ENCODE measurements at regions not wholly inside any gene's neighbourhood (a gene's known extent, or its start where the extent isn't known, plus 50 kb on each side); places are given as distances from the start of the nearest gene placed in this dataset.

DNA sequence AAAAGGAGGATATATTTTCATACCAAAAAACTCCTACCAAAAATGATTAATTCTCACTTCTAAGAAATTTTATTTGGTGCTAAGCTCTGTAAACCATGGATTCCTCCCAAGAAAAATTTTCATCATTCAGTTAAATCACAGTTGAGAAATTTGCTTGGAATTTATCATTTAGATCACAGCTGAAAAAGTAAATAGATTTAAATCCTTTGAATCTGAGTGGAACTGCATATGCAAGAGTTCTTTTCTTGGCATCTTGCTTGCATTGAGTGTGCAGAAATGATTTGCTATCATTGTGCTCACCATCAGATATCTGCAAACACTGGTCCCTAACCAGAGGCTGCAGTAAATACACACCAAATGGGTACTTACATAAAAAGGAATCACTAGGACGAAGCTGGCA, 836.1 kb upstream of the CDH6 start:
- TF ChIP-seq, protein P1, sequence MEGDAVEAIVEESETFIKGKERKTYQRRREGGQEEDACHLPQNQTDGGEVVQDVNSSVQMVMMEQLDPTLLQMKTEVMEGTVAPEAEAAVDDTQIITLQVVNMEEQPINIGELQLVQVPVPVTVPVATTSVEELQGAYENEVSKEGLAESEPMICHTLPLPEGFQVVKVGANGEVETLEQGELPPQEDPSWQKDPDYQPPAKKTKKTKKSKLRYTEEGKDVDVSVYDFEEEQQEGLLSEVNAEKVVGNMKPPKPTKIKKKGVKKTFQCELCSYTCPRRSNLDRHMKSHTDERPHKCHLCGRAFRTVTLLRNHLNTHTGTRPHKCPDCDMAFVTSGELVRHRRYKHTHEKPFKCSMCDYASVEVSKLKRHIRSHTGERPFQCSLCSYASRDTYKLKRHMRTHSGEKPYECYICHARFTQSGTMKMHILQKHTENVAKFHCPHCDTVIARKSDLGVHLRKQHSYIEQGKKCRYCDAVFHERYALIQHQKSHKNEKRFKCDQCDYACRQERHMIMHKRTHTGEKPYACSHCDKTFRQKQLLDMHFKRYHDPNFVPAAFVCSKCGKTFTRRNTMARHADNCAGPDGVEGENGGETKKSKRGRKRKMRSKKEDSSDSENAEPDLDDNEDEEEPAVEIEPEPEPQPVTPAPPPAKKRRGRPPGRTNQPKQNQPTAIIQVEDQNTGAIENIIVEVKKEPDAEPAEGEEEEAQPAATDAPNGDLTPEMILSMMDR (IDR thresholded peaks at IDR 0.05; ENCODE audit: borderline replicate concordance, extremely low read depth, low read length, poor library complexity, severe bottlenecking) = no peak
- TF ChIP-seq EZH2 (IDR thresholded peaks at IDR 0.05; ENCODE audit: borderline replicate concordance, low read depth, low read length, severe bottlenecking) = no peak

All from DND-41 (cell line).